ENCODE measurements at regions not wholly inside any gene's neighbourhood (a gene's known extent, or its start where the extent isn't known, plus 50 kb on each side); places are given as distances from the start of the nearest gene placed in this dataset.

DNA sequence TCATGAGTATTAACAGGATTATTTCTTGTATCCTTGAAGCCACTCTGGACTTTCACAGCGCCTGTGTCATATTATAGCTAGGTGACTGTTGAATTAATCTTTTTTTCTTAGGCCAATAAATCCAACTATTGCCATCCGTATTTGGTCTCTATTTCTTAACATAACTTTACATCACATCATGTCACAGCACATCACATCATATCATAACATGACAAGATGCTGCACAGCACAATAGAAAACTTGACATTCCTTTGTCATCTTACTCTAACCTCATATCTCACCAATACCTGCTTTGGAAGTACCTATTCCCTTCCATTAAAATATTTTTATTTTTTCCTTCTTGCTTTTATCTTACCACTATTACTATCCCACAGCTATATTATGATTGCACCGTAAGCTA lies 1480.8 kb downstream of the TECRL start:
- no peak overlapping the region for H3K4ac ChIP-seq (ENCODE audit: low read depth, low read length)
- H3K4me1 ChIP-seq (ENCODE audit: insufficient read depth, low read length): no peaks in the 10 kb centered on the region
- H2BK5ac ChIP-seq (ENCODE audit: insufficient read length, low read length): no peak overlapping the region
- no peaks in the 10 kb centered on the region for H3K79me2 ChIP-seq (ENCODE audit: insufficient read depth, low read length)
- H3K27me3 ChIP-seq (ENCODE audit: insufficient read depth, low read length): no peaks in the 10 kb centered on the region
- no peaks in the 10 kb centered on the region for H3K36me3 Mint-ChIP-seq (ENCODE audit: insufficient read depth in 1 of 3, low read depth in 3 of 3)
- H4K91ac ChIP-seq (ENCODE audit: insufficient read length, low read depth, low read length): no peak overlapping the region
- H3K4me1 Mint-ChIP-seq: no peaks in the 10 kb centered on the region
- H2BK20ac ChIP-seq (ENCODE audit: low read depth, low read length, poor library complexity, severe bottlenecking): no peak overlapping the region
- no peak overlapping the region for H3K9ac ChIP-seq (ENCODE audit: extremely low read depth, insufficient read length, low read length)
- no peaks in the 10 kb centered on the region for H3K79me1 ChIP-seq (ENCODE audit: insufficient read depth, low read depth, low read length, poor library complexity, severe bottlenecking)
- H3T11ph ChIP-seq (ENCODE audit: low read length): no peak overlapping the region
- H3K23me2 ChIP-seq (ENCODE audit: insufficient read length, low read depth, low read length, poor library complexity, severe bottlenecking): no peaks in the 10 kb centered on the region
- no peak overlapping the region for H3K14ac ChIP-seq (ENCODE audit: insufficient read depth, low read length)
- H3K4me2 ChIP-seq (ENCODE audit: insufficient read depth, insufficient read length, low read length): no peak overlapping the region
- H3K4me3 Mint-ChIP-seq: no peak overlapping the region
- no peak overlapping the region for H4K8ac ChIP-seq (replicated peaks; ENCODE audit: insufficient read length, low read depth, low read length)
- no peak overlapping the region for H2AK5ac ChIP-seq (ENCODE audit: insufficient read length, low read length)
- no peak overlapping the region for H4K5ac ChIP-seq (ENCODE audit: insufficient read length, low read depth, low read length)
- H3K9me3 Mint-ChIP-seq: no peaks in the 10 kb centered on the region
- H3K23ac ChIP-seq (ENCODE audit: insufficient read length, low read depth, low read length): no peak overlapping the region
- H2BK120ac ChIP-seq (ENCODE audit: low read depth, low read length, poor library complexity, severe bottlenecking): no peak overlapping the region
- DNase-seq: no peak
- no peak overlapping the region for H3K27ac ChIP-seq (ENCODE audit: insufficient read length, low read depth, low read length)
- H3K27ac Mint-ChIP-seq: no peak overlapping the region
- H4K20me1 ChIP-seq (ENCODE audit: control insufficient read depth, insufficient read depth, insufficient read length): no peaks in the 10 kb centered on the region
- no peak overlapping the region for H2AFZ ChIP-seq (ENCODE audit: low read length)
- H3K27me3 Mint-ChIP-seq (ENCODE audit: low read depth): no peaks in the 10 kb centered on the region
- H2BK12ac ChIP-seq (ENCODE audit: insufficient read length, low read depth, low read length): no peak overlapping the region
- no peak overlapping the region for H3K56ac ChIP-seq (ENCODE audit: insufficient read length, low read depth, low read length)
- no peak overlapping the region for H2BK15ac ChIP-seq (ENCODE audit: low read depth, low read length)
- TF ChIP-seq, protein P1, sequence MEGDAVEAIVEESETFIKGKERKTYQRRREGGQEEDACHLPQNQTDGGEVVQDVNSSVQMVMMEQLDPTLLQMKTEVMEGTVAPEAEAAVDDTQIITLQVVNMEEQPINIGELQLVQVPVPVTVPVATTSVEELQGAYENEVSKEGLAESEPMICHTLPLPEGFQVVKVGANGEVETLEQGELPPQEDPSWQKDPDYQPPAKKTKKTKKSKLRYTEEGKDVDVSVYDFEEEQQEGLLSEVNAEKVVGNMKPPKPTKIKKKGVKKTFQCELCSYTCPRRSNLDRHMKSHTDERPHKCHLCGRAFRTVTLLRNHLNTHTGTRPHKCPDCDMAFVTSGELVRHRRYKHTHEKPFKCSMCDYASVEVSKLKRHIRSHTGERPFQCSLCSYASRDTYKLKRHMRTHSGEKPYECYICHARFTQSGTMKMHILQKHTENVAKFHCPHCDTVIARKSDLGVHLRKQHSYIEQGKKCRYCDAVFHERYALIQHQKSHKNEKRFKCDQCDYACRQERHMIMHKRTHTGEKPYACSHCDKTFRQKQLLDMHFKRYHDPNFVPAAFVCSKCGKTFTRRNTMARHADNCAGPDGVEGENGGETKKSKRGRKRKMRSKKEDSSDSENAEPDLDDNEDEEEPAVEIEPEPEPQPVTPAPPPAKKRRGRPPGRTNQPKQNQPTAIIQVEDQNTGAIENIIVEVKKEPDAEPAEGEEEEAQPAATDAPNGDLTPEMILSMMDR (conservative IDR thresholded peaks at IDR 0.05): no peak
- no CpG with 5 or more reads among the region's 3 CpGs for WGBS (ENCODE audit: extremely low coverage, insufficient read length, low lambda C conversion rate)
- H3K9me3 ChIP-seq (ENCODE audit: control insufficient read depth, low read depth, low read length): no peaks in the 10 kb centered on the region
- H3K18ac ChIP-seq (ENCODE audit: insufficient read length, low read depth, low read length): no peak overlapping the region

All from H9 (cell line).